Astrocyte of the spinal cord (primary cell): ENCODE measurements at regions not wholly inside any gene's neighbourhood (a gene's known extent, or its start where the extent isn't known, plus 50 kb on each side); places are given as distances from the start of the nearest gene placed in this dataset.

ENCODE experiments used
- DNase-seq: peaks from one replicate; pipeline ENCODE4 v3.0.0; 2011; ENCODE audit warnings: low read depth, low spot score
- H3K4me3 ChIP-seq: 2 replicates; pipeline ENCODE4 v1.5.1; 2011; ENCODE audit warnings: low read depth, mild to moderate bottlenecking, low read length, moderate library complexity
- in situ Hi-C: cut with HindIII; loops from 2 replicates; pipeline ENCODE4 v1.10.0; 2017; ENCODE audit warnings: low sequenced_read_pairs
- TF ChIP-seq, protein P1 (sequence below): IDR thresholded peaks from 2 replicates; pipeline ENCODE4 v1.5.1; 2012; ENCODE audit warnings: low read depth, mild to moderate bottlenecking, low read length, inconsistent platforms

DNA sequence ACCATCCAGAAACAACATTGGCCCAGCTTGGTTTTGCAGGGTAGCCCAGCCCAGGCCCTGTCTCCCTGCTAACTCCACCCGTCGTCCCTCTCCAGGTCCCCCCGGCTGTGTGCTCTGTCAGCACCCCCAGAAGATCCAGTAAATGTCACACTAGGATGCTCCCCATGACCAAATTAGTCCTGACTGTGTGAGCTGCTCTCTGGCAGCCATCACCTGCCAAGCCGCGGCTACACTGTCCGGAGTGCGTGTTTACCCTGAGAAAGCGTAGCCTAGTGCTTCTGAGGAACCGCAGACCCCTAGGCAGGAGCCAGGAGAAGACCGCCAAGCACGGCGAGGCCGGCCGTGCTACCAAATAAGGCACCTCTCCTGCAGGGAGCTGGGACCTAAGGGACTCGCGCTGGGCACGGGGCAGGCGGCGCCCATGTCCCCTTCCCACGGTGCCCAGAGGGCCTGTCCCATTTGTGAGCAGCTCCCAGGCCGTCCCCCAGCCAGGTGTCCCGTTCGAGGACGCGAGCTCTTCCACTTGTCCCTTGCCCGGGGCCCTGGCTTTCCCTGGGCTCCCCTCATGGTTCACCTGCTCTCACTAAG is 849.9 kb downstream of the RNF144A start:
- no peak for DNase-seq
- TF ChIP-seq, protein P1, sequence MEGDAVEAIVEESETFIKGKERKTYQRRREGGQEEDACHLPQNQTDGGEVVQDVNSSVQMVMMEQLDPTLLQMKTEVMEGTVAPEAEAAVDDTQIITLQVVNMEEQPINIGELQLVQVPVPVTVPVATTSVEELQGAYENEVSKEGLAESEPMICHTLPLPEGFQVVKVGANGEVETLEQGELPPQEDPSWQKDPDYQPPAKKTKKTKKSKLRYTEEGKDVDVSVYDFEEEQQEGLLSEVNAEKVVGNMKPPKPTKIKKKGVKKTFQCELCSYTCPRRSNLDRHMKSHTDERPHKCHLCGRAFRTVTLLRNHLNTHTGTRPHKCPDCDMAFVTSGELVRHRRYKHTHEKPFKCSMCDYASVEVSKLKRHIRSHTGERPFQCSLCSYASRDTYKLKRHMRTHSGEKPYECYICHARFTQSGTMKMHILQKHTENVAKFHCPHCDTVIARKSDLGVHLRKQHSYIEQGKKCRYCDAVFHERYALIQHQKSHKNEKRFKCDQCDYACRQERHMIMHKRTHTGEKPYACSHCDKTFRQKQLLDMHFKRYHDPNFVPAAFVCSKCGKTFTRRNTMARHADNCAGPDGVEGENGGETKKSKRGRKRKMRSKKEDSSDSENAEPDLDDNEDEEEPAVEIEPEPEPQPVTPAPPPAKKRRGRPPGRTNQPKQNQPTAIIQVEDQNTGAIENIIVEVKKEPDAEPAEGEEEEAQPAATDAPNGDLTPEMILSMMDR, result no peak
- H3K4me3 ChIP-seq, result no peak overlapping the region
- in situ Hi-C loops, result no loop called here

DNA sequence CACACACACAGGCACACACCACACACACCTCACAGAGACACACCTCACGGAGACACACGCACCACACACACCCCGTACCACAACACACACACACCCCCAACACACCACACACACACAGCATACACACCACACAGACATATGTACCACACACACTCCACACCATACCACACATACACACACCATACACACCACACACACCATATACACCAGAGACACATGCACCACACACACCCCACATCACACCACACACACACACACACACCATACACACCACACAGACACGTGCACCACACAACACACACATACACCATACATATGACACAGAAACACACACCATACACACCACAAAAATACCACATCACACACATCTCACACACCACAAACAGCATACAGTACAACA is 850.7 kb downstream of the RNF144A start:
- in situ Hi-C loops, result no loop called here
- H3K4me3 ChIP-seq, result no peak overlapping the region
- no peak for DNase-seq
- TF ChIP-seq, protein P1, result no peak

DNA sequence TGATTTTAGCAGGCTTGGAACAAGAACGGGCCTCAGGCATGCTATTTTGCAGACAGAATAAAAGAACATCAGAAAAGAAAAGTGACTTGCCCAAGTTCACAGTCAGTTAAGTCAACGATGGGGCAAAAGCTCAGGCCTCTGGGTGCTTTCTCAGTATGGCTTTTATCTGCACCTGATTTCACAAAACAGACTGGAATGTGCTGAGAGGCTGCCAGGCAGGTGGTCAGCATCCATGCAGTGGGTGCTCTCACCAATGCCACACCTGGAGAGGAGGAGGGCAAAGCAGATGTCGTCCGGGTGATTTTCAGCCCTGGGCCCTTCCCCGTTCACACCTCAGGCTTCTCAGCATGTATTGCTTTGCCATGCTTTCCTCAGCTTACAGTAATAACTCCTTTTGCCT is 854.6 kb downstream of the RNF144A start:
- TF ChIP-seq, protein P1, result no peak
- no peak overlapping the region for H3K4me3 ChIP-seq
- DNase-seq, result no peak
- in situ Hi-C loops, result no loop called here

DNA sequence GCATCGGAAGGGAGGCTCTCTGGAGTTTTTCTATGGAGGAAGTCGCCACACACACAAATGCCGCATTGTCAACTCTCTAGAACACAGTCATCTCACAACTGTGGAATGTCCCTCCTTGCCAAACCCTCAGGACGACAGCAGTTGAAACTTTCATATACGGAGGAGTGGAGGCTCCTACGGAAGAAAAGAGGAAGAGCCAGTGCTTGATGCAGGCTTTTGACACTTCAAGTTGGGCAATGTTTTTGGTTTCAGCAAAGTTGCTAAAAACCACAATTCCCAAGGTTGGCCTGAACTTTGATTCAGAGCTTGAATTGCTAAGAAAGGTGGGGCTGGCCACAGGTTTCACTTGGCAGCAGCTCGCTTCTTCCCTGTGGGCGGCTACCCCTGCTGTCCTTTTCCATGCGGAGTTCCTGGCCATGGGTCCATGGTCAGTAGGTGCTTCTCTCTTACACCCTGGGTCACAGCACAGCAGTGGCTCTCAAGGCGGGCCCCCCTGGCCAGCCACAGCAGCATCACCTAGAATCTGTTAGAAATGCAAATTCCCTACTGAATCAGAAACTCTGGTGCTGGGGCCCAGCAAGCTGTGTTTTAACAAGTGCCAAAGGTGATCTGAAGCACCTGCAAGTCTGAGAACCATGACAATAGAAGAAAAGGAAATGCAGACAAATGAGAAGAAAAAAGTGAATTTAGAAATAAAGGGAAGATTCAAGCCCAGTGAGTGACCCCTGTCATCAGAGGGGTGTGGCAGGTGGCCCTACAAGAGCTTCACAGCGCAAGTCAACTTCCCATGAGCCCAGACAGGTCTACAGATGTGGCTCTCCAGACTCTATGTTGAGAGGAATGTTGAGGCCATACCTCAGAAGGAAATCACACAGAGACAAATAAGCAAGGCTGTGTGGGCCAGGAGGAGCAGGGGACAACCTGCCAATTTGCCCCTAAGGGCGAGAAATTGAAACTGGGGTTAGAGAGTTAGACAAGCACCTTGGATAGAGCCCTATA is 856.4 kb downstream of the RNF144A start:
- no peak for DNase-seq
- no peak overlapping the region for H3K4me3 ChIP-seq
- TF ChIP-seq, protein P1, result no peak
- in situ Hi-C loops, result no loop called here

DNA sequence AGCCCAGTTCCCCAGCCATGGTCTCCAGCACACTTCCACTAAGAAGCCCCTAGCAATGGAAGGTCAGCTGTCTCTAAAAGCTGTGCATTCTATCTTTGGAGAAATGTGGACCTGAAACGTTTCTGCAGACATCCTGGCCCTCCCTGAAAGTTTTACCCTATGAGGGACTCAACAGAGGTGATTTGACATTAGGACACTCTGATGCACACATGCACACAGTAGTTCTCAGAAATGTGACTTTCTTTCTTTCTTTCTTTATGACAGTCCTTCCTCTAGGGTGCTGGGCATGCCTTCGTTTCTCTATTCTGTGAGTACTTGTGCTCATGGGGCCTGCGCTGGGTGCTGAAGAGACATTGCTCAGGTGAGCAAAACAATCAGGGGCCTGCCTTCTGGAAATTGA is 857.3 kb downstream of the RNF144A start:
- no peak overlapping the region for H3K4me3 ChIP-seq
- in situ Hi-C loops, result no loop called here
- TF ChIP-seq, protein P1, result no peak
- DNase-seq, result no peak

DNA sequence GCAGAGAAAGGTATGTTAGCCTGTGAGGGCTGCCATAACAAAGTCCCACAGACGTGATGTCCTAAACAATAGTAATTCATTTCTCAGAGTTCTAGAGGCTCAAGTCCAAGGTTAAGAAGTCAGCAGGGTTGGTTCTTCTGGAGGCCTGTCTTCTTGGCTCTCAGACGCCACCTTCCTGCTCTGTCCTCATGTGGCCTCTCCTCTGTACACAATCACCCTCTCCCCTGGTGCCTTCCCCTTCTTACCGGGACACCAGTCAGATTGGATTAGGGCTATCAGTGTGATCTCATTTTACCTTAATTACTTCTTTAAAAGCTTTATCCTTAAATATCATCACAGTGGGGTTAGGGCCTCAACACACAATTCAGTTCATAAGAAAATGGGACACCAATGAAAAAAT is 860.5 kb downstream of the RNF144A start:
- DNase-seq, result no peak
- no peak overlapping the region for H3K4me3 ChIP-seq
- TF ChIP-seq, protein P1, result no peak
- in situ Hi-C loops, result no loop called here
